Kidney (tissue), 13 donors: ENCODE measurements at regions not wholly inside any gene's neighbourhood (a gene's known extent, or its start where the extent isn't known, plus 50 kb on each side); places are given as distances from the start of the nearest gene placed in this dataset.

Experiments
- DNase-seq, 5 donors: peaks; one replicate each; pipeline ENCODE4 v3.0.0-alpha.2; 2013 to 2020
- FAIRE-seq: peaks from 2 replicates; lab custom pipeline; 2012; peaks lifted over from hg19 to GRCh38; lab: Jason Lieb, UNC
- H3K27ac ChIP-seq, 2 donors: one replicate each; pipeline ENCODE4 v1.7.0; 2013; ENCODE audit warnings: low read depth in 2 of 2, low read length in 2 of 2, inconsistent platforms in 1 of 2
- H3K27me3 ChIP-seq: one replicate; pipeline ENCODE4 v1.7.1; 2013; ENCODE audit warnings: low read length, inconsistent platforms; ENCODE audit not compliant: control insufficient read depth, insufficient read depth
- H3K36me3 ChIP-seq, 3 donors: one replicate each; pipeline versions ENCODE4 v1.7.0 to v1.7.1; 2013; ENCODE audit warnings: low read length in 3 of 3, control low read depth in 1 of 3, inconsistent platforms in 1 of 3; ENCODE audit not compliant: insufficient read depth in 3 of 3, control insufficient read depth in 2 of 3
- H3K4me1 ChIP-seq, 3 donors: one replicate each; pipeline versions ENCODE4 v1.7.0 to v1.7.1; 2013; ENCODE audit warnings: low read length in 3 of 3, inconsistent platforms in 1 of 3, low read depth in 1 of 3; ENCODE audit not compliant: control insufficient read depth in 2 of 3, insufficient read depth in 2 of 3
- H3K4me3 ChIP-seq, 3 donors: one replicate each; pipeline versions ENCODE4 v1.7.0 to v1.8.1; 2013; ENCODE audit warnings: low read length in 3 of 3, control low read depth in 1 of 3, inconsistent platforms in 1 of 3
- H3K9ac ChIP-seq, 3 donors: one replicate each; pipeline versions ENCODE4 v1.7.0 to v1.7.1; 2013; ENCODE audit warnings: low read length in 3 of 3, control low read depth in 1 of 3, inconsistent platforms in 1 of 3
- H3K9me3 ChIP-seq, 3 donors: one replicate each; pipeline versions ENCODE4 v1.7.0 to v1.7.1; 2013; ENCODE audit warnings: low read length in 3 of 3, control low read depth in 1 of 3, inconsistent platforms in 1 of 3; ENCODE audit not compliant: control insufficient read depth in 2 of 3, insufficient read depth in 1 of 3
- CTCF ChIP-seq: IDR thresholded peaks from 3 replicates; pipeline ENCODE4 v1.5.1; 2012; ENCODE audit warnings: mild to moderate bottlenecking, moderate library complexity, borderline replicate concordance; ENCODE audit not compliant: insufficient read depth; ENCODE audit errors: extremely low read depth
- intact Hi-C: fragments of 100-400 bp; cut with DNase I; formaldehyde crosslinking; loops from one replicate; pipeline ENCODE4 v1.11.1; 2022
- donor health status: control.
- donor health status: control.
- donor health status: control.
- donor health status: control.
- donor health status: control.
- donor health status: DM: yes; HTN: yes; CAD: no.
- donor health status: Normal renal cell carcinoma (clear cell type).

DNA sequence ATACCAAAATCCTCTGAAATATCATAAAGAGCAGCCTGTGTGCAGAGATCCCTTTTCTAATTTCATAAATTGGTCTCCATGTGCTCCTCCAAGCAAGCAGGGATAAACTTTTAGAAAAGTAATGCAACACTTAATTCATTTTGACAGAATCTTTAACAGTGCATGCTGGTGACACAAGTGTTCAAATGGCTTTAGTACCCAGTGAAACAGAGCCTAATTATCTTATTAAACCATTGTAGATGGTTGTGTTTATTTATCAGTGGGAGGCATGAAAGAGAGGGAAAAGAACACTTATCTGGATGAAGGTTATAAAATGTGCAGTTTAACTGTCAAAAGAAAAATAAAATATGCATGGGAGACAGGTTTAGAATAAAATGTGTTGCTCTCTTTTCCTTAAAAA is 945.0 kb upstream of the PCDH20 start:
- TF ChIP-seq CTCF, result no peak
- peak in 1 of 5 donors; percentile 4 for DNase-seq
- Histone ChIP-seq H3K9me3 (no peaks in the 10 kb centered on the region), H3K9ac (no peak overlapping the region), H3K27me3 (no peaks in the 10 kb centered on the region), H3K36me3 (no peaks in the 10 kb centered on the region), H3K4me3 (no peak overlapping the region), H3K4me1 (no peaks in the 10 kb centered on the region), H3K27ac (no peak overlapping the region)
- no peak for FAIRE-seq
- intact Hi-C loops, result no loop called here

DNA sequence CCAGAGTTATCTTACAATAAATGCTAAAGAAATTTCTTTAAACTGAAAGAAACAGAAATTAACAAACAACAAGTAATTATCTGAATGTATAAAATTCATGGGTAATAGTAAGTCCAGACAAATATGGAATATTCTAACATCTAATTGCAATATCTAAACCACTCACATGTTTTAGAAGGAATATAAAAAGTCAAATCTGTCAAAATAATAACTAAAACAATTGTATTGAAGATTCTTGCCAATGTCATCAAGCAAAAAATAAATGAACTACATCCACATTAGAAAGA is 942.9 kb upstream of the PCDH20 start:
- no peak for TF ChIP-seq CTCF
- H3K36me3 ChIP-seq, result no peaks in the 10 kb centered on the region
- intact Hi-C loops, result no loop called here
- H3K4me3 ChIP-seq, result no peak overlapping the region
- FAIRE-seq (no peak), DNase-seq (no peak)
- no peaks in the 10 kb centered on the region for H3K27me3 ChIP-seq
- H3K27ac ChIP-seq, result no peak overlapping the region
- no peak overlapping the region for H3K9ac ChIP-seq
- no peaks in the 10 kb centered on the region for H3K9me3 ChIP-seq
- H3K4me1 ChIP-seq, result no peaks in the 10 kb centered on the region

DNA sequence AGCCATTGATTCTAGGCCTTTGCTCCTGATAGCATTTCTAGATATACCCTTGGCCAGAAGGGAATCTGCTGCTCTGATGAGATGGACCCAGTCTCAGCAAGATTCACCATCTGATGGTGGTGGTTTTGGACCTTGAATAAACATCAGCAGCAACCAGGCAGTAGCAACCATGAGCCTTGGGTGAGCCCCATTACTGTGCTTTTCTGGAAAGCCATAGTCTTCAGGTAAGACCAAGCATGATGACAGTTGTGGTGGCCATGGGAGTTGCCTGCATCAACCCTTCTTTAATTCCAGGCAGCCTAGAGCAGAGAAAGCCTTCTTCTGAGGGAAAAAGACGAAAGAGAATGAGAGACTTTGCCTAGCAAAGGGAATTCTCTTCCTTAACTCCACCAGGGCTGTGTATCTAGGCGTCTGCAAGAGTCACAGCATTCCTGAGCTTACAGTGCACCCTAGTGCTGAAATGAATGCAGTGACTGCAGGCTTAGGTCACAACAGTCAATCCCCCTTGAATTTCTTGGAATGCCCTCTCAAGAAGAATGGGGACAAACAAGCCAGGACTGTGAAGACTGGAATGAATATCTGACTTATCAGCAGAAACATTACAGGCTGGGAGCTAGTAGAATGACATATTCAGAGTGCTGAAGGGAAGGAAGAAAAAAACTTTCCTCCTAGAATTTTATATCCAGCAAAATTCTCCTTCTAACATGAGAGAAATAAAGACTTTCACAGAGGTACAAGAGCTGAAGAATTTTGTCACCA is 942.4 kb upstream of the PCDH20 start:
- TF ChIP-seq CTCF, result peak; percentile 42
- Histone ChIP-seq H3K4me3 (no peak overlapping the region), H3K27me3 (no peaks in the 10 kb centered on the region), H3K9me3 (no peaks in the 10 kb centered on the region), H3K9ac (no peak overlapping the region), H3K36me3 (no peaks in the 10 kb centered on the region), H3K27ac (no peak overlapping the region), H3K4me1 (no peaks in the 10 kb centered on the region)
- intact Hi-C loops, result no loop called here
- no peak for FAIRE-seq
- DNase-seq, result peak in 3 of 5 donors; percentile 18 to 49 (median 39)

GRCh38 chr13:62356977-62357376 is 941.3 kb upstream of the PCDH20 start:
- intact Hi-C loops, result no loop called here

More at GRCh38 chr13:62356977-62357376, 941.3 kb upstream of the PCDH20 start:
- Histone ChIP-seq H3K9me3 (no peaks in the 10 kb centered on the region), H3K27me3 (no peaks in the 10 kb centered on the region), H3K36me3 (no peaks in the 10 kb centered on the region), H3K4me3 (no peak overlapping the region), H3K9ac (no peak overlapping the region), H3K4me1 (no peaks in the 10 kb centered on the region), H3K27ac (no peak overlapping the region)
- FAIRE-seq, result no peak
- TF ChIP-seq CTCF, result no peak
- no peak for DNase-seq
